HepG2 (cell line): ENCODE measurements at regions not wholly inside any gene's neighbourhood (a gene's known extent, or its start where the extent isn't known, plus 50 kb on each side); places are given as distances from the start of the nearest gene placed in this dataset.

Source experiments
- ATAC-seq: fragments of 200-7000 bp; cut with Tn5 transposase; 3 replicates; pipeline ENCODE4 v1.9.1; 2020; ENCODE audit warnings: mild to moderate bottlenecking, moderate library complexity
- BruUV-seq: library from RNA; stranded (reverse); fragments of 400-500 nt; replicated peaks from 2 replicates; lab custom pipeline; 2021; lab: Mats Ljungman, UMichigan
- CTCF ChIA-PET: fragments of 300-600 bp; formaldehyde crosslinking; extraction: SDS; loops from one replicate; lab custom pipeline; 2021; ENCODE audit warnings: low total read pairs, inconsistent platforms, low intra/inter-chr PET ratio; lab: Yijun Ruan, JAX
- POLR2A ChIA-PET: fragments of 350-600 bp; sonication (Branson Sonifier 250); formaldehyde crosslinking; loops from one replicate; lab custom pipeline; 2020; ENCODE audit warnings: antibody characterized with exemption, inconsistent platforms; lab: Yijun Ruan, JAX
- DNase-seq: peaks from one replicate; pipeline ENCODE4 v3.0.0-alpha.2; 2015; ENCODE audit warnings: low spot score
- FAIRE-seq: peaks from 3 replicates; lab custom pipeline; 2011; peaks lifted over from hg19 to GRCh38; lab: Jason Lieb, UNC
- H2AFZ ChIP-seq: one replicate; pipeline ENCODE4 v1.6.1; 2011; ENCODE audit warnings: low read length, inconsistent platforms
- H3K27ac ChIP-seq: fragments of 300-600 bp; 3 replicates; pipeline ENCODE4 v1.8.0; 2011; ENCODE audit warnings: mixed run types, mild to moderate bottlenecking, mixed read lengths, low read length, inconsistent platforms; ENCODE audit not compliant: insufficient read depth; ENCODE audit errors: extremely low read length
- H3K27me3 ChIP-seq, 2 experiments: fragments of 200-600 bp in 1 of 2; 2 replicates in 1 of 2; 3 replicates in 1 of 2; pipeline versions ENCODE4 v1.6.0 to v1.8.0; 2011; ENCODE audit warnings: low read length in 2 of 2, mild to moderate bottlenecking in 2 of 2, moderate library complexity in 2 of 2, inconsistent platforms in 1 of 2; ENCODE audit not compliant: insufficient read depth in 2 of 2, control insufficient read depth in 1 of 2
- H3K36me3 ChIP-seq, 2 experiments: fragments of 200-600 bp in 1 of 2; replicated peaks in 1 of 2; 2 replicates in 1 of 2; 3 replicates in 1 of 2; pipeline versions ENCODE4 v1.5.1 to v1.8.0; 2011; ENCODE audit warnings: low read length in 2 of 2, inconsistent platforms in 1 of 2; ENCODE audit not compliant: insufficient read depth in 2 of 2, control insufficient read depth in 1 of 2
- H3K4me1 ChIP-seq: 2 replicates; pipeline ENCODE4 v1.5.1; 2012; ENCODE audit warnings: low read length, inconsistent platforms; ENCODE audit not compliant: insufficient read depth
- H3K4me2 ChIP-seq: 2 replicates; pipeline ENCODE4 v1.6.0; 2011; ENCODE audit warnings: low read depth, low read length, inconsistent platforms
- H3K4me3 ChIP-seq, 3 experiments: fragments of 200-600 bp in 1 of 3; sonication (generic), shearing (Covaris generic) in 1 of 3; replicated peaks in 1 of 3; 2 replicates each; pipeline ENCODE4 v1.5.1; 2011 to 2016; ENCODE audit warnings: low read length in 3 of 3, inconsistent platforms in 2 of 3, low read depth in 2 of 3, mild to moderate bottlenecking in 2 of 3, control low read depth in 1 of 3, mixed read lengths in 1 of 3; ENCODE audit not compliant: insufficient read depth in 1 of 3
- H3K79me2 ChIP-seq: one replicate; pipeline ENCODE4 v1.6.1; 2011; ENCODE audit warnings: low read length, inconsistent platforms; ENCODE audit not compliant: insufficient read depth
- H3K9ac ChIP-seq: 2 replicates; pipeline ENCODE4 v1.6.0; 2011; ENCODE audit warnings: mild to moderate bottlenecking, low read depth, low read length, inconsistent platforms; ENCODE audit not compliant: insufficient read depth
- H3K9me3 ChIP-seq: 2 replicates; pipeline ENCODE4 v1.5.1; 2012; ENCODE audit warnings: mild to moderate bottlenecking, low read length
- H4K20me1 ChIP-seq: 2 replicates; pipeline ENCODE4 v1.6.0; 2011; ENCODE audit warnings: inconsistent platforms, mild to moderate bottlenecking, low read length, moderate library complexity; ENCODE audit not compliant: insufficient read depth
- PHF5A ChIP-seq: IDR thresholded peaks from one replicate; pipeline ENCODE4 v1.6.1; 2018; ENCODE audit warnings: low read depth, missing genetic modification reagents; ENCODE audit not compliant: unreplicated experiment
- PTBP1 ChIP-seq: fragments of 200-400 bp; formaldehyde crosslinking; IDR thresholded peaks from 2 replicates; pipeline ENCODE4 v1.6.1; 2018; ENCODE audit warnings: low read length, low read depth; ENCODE audit not compliant: poor library complexity, severe bottlenecking
- RELA ChIP-seq: sonication (generic); formaldehyde crosslinking; IDR thresholded peaks from 2 replicates; pipeline ENCODE4 v1.4.0; 2020; ENCODE audit warnings: missing genetic modification reagents
- SP140L ChIP-seq: sonication (generic); formaldehyde crosslinking; IDR thresholded peaks from 2 replicates; pipeline ENCODE4 v1.4.0; 2020; ENCODE audit warnings: missing genetic modification reagents, borderline replicate concordance
- SP5 ChIP-seq: IDR thresholded peaks from 2 replicates; pipeline ENCODE4 v1.6.1; 2016; ENCODE audit warnings: low read depth, borderline replicate concordance
- USF2 ChIP-seq, 2 experiments: sonication (generic) in 1 of 2; formaldehyde crosslinking in 1 of 2; IDR thresholded peaks; 2 replicates each; pipeline versions ENCODE4 v1.5.1 to v1.6.1; 2011 to 2020; ENCODE audit warnings: borderline replicate concordance in 1 of 2, low read depth in 1 of 2, low read length in 1 of 2, mild to moderate bottlenecking in 1 of 2, missing genetic modification reagents in 1 of 2, moderate library complexity in 1 of 2
- ZNF124 ChIP-seq: sonication (generic); formaldehyde crosslinking; IDR thresholded peaks from 2 replicates; pipeline ENCODE4 v1.4.0; 2020; ENCODE audit warnings: missing genetic modification reagents
- ZNF776 ChIP-seq: sonication (generic); formaldehyde crosslinking; IDR thresholded peaks from 2 replicates; pipeline ENCODE4 v1.4.0; 2020; ENCODE audit warnings: mild to moderate bottlenecking, missing genetic modification reagents
- WGBS: methylation state at CpG from one replicate; pipeline ENCODE4 v1.1.6; 2017; ENCODE audit warnings: low lambda C conversion rate; 5-methylcytosine and 5-hydroxymethylcytosine counted together
- in situ Hi-C: cut with HindIII; loops from 2 replicates; pipeline ENCODE4 v1.10.0; 2017; ENCODE audit warnings: low pct_unique_long_range_greater_than_20kb; ENCODE audit not compliant: extremely low pct_ligation_motif_present
- intact Hi-C: fragments of 100-400 bp; cut with micrococcal nuclease; formaldehyde crosslinking; loops from one replicate; pipeline ENCODE4 v1.10.0; 2022; ENCODE audit not compliant: unreplicated experiment

GRCh38 chr12:30423330-30423729 is 272.3 kb downstream of the IPO8 start:
- in situ Hi-C loops (no loop called here), intact Hi-C loops (no loop called here)
- DNase-seq (no peak), ATAC-seq (no peak), FAIRE-seq (no peak)
- Histone ChIP-seq H3K4me1 (peaks cover 14% of the 10 kb centered on the region), H3K79me2 (no peaks in the 10 kb centered on the region), H3K4me2 (no peak overlapping the region), H3K27me3 (no peaks in the 10 kb centered on the region), H3K9me3 (peaks cover 40% of the 10 kb centered on the region), H3K4me3 (no peak overlapping the region), H3K27ac (no peak overlapping the region), H2AFZ (no peak overlapping the region), H3K36me3 (no peaks in the 10 kb centered on the region), H3K9ac (no peak overlapping the region), H4K20me1 (no peaks in the 10 kb centered on the region)
- BruUV-seq = no TSS peak
- POLR2A ChIA-PET = no interaction called here
- WGBS = 31% methylated on average over 5 of the region's 5 CpGs
- TF ChIP-seq ZNF124 (CRISPR knock-in tag) (peak; percentile 82), PHF5A (CRISPR knock-in tag) (no peak)
- CTCF ChIA-PET = no interaction called here

GRCh38 chr12:30422844-30423243 is 272.8 kb downstream of the IPO8 start:
- Histone ChIP-seq H3K27ac (no peak overlapping the region), H3K4me3 (no peak overlapping the region), H3K4me2 (no peak overlapping the region), H2AFZ (no peak overlapping the region), H3K4me1 (peaks cover 9% of the 10 kb centered on the region), H3K36me3 (no peaks in the 10 kb centered on the region), H3K27me3 (no peaks in the 10 kb centered on the region), H3K9ac (no peak overlapping the region), H4K20me1 (no peaks in the 10 kb centered on the region), H3K79me2 (no peaks in the 10 kb centered on the region), H3K9me3 (peaks cover 40% of the 10 kb centered on the region)
- BruUV-seq = no TSS peak
- FAIRE-seq = no peak
- ChIA-PET CTCF (no interaction called here), POLR2A (no interaction called here)
- DNase-seq = no peak
- no peak for ATAC-seq
- TF ChIP-seq USF2 (IDR thresholded peaks at IDR 0.05; ENCODE audit: low read depth, low read length) (no peak), USF2 (CRISPR knock-in tag; IDR thresholded peaks at IDR 0.05; ENCODE audit: borderline replicate concordance) (no peak), SP5 (CRISPR knock-in tag) (no peak), RELA (CRISPR knock-in tag) (no peak), ZNF776 (no peak), PTBP1 (no peak), SP140L (CRISPR knock-in tag) (no peak)
- WGBS = 4% methylated on average over 1 of the region's 1 CpG
- in situ Hi-C loops = no loop called here
- intact Hi-C loops = no loop called here
